SU-DHL-6 (cell line): ENCODE measurements at regions not wholly inside any gene's neighbourhood (a gene's known extent, or its start where the extent isn't known, plus 50 kb on each side); places are given as distances from the start of the nearest gene placed in this dataset.

Experiments used
- CTCF ChIP-seq: fragments of 200-600 bp; sonication (generic); IDR thresholded peaks from one replicate; pipeline ENCODE4 v1.5.1; 2017; ENCODE audit warnings: antibody characterized with exemption, mild to moderate bottlenecking, low read length, moderate library complexity; ENCODE audit not compliant: insufficient read depth, poor library complexity, severe bottlenecking
- EZH2phosphoT487 ChIP-seq: fragments of 200-600 bp; sonication (generic), shearing (Covaris generic); conservative IDR thresholded peaks from 2 replicates; pipeline ENCODE4 v1.6.1; 2018; ENCODE audit warnings: mild to moderate bottlenecking, antibody characterized with exemption, low read length, moderate library complexity, mixed read lengths

GRCh38 chr17:11122908-11123307 is 118.1 kb upstream of the SHISA6 start:
- TF ChIP-seq CTCF (no peak), EZH2phosphoT487 (no peak)
